ENCODE measurements at regions not wholly inside any gene's neighbourhood (a gene's known extent, or its start where the extent isn't known, plus 50 kb on each side); places are given as distances from the start of the nearest gene placed in this dataset.

DNA sequence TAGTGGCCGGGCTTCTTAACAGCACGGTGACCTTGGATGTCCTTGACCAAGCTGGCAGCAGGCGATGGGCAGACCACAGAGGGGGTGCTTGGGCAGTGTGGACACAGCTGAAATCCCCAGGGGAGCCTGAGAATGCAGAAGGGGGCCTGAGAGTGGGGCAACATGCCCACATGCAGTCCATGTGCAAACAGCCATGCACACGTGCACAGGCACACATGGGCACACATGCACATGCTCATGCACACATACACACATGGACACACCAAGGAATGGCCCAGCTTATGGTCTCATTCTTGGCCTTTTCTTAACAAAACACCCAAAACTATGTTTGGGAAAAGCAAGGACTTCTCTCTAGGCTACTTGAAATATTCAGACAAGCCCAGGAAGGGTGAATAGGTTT lies 483.9 kb upstream of the MKI67 start:
- TF ChIP-seq ZNF764 (CRISPR knock-in tag; IDR thresholded peaks at IDR 0.05; ENCODE audit: low read depth) (no peak), NFYB (IDR thresholded peaks at IDR 0.05; ENCODE audit: extremely low read depth, insufficient read length) (no peak), RBM14 (IDR thresholded peaks at IDR 0.05; ENCODE audit: borderline replicate concordance, insufficient read depth, low read depth, low read length) (no peak), TCF7L2 (IDR thresholded peaks at IDR 0.05; ENCODE audit: low read depth, low read length) (no peak), ZBTB49 (CRISPR knock-in tag; IDR thresholded peaks at IDR 0.05; ENCODE audit: borderline replicate concordance) (no peak), POLR2G (IDR thresholded peaks at IDR 0.05; ENCODE audit: low read depth, low read length) (no peak), POLR2A (conservative IDR thresholded peaks at IDR 0.05) (no peak), TAF7 (tag; IDR thresholded peaks at IDR 0.05) (no peak), SP1 (CRISPR knock-in tag; IDR thresholded peaks at IDR 0.05) (no peak), SMC3 (conservative IDR thresholded peaks at IDR 0.05; ENCODE audit: insufficient read depth, low read depth, low read length) (no peak), ARID3A (IDR thresholded peaks at IDR 0.05; ENCODE audit: borderline replicate concordance, low read depth, low read length) (no peak)
- TF ChIP-seq, protein P1, sequence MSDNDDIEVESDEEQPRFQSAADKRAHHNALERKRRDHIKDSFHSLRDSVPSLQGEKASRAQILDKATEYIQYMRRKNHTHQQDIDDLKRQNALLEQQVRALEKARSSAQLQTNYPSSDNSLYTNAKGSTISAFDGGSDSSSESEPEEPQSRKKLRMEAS (CRISPR knock-in tag; IDR thresholded peaks at IDR 0.05) = no peak

Measured in K562 (cell line).